HG03469 (cell line): ENCODE measurements at regions not wholly inside any gene's neighbourhood (a gene's known extent, or its start where the extent isn't known, plus 50 kb on each side); places are given as distances from the start of the nearest gene placed in this dataset.

Experiments used
- ATAC-seq: cut with Tn5 transposase; IDR thresholded peaks from one replicate; pipeline ENCODE4 v1.9.1; 2021; ENCODE audit warnings: mild to moderate bottlenecking, moderate library complexity, moderate number of reproducible peaks; ENCODE audit not compliant: unreplicated experiment

DNA sequence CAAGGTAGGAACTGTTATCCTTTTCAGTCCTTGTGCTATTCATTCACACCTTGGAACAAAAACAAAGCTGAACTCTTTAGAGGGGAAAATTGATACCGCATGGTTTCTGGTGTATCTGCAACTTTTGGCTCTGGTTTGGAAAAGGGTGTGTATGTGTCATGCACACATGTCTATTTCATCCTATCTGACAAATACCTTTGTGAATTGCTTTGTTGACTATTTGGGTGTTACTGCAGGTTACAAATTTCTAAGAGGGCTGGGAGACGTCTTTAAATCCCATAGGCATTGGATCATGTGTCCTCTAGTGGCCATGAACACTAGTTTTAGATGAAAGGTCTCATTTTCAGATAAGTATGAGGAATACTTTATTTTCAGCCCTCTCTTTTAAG lies 59.9 kb upstream of the IFNG-AS1 start:
- no peak for ATAC-seq

DNA sequence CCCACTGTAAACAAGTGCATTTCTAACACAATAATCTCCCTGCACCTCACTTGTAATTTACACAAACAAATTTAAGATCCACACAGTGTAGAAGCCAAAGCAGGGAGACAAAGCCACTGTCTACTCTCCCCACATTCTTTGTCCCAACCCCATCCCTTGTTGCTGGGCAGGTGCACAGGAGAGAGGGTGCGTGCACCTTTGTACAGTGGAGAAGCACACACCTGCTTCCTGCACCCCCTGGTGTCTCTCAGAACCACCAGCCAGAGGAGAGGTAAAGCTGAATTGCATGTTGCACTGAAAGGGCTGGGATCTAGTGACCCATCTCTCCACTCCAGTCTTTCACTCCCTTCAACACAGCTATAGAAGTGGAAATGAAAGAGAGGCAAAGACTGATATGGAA lies 51.4 kb upstream of the IFNG-AS1 start:
- no peak for ATAC-seq
